ENCODE measurements at regions not wholly inside any gene's neighbourhood (a gene's known extent, or its start where the extent isn't known, plus 50 kb on each side); places are given as distances from the start of the nearest gene placed in this dataset.

GRCh38 chrX:10922835-10923234, 188.3 kb upstream of the HCCS start:
- TF ChIP-seq EZH2 (IDR thresholded peaks at IDR 0.05; ENCODE audit: borderline replicate concordance, low read length) (no peak), CTCF (IDR thresholded peaks at IDR 0.05; ENCODE audit: low read length) (no peak)
- Histone ChIP-seq H3K4me1 (ENCODE audit: insufficient read depth, low read length, severe bottlenecking) (no peaks in the 10 kb centered on the region), H3K79me2 (ENCODE audit: insufficient read depth, low read length) (no peaks in the 10 kb centered on the region), H3F3A (ENCODE audit: insufficient read depth, low read length) (no peaks in the 10 kb centered on the region), H3K27me3 (ENCODE audit: insufficient read depth, low read length) (no peaks in the 10 kb centered on the region), H2AFZ (ENCODE audit: low read length) (no peak overlapping the region), H3K4me3 (ENCODE audit: low read depth, low read length, poor library complexity, severe bottlenecking) (no peak overlapping the region), H3K4me2 (ENCODE audit: low read length) (no peak overlapping the region), H3K9me3 (ENCODE audit: low read length) (no peaks in the 10 kb centered on the region), H3K27ac (ENCODE audit: low read depth, low read length, poor library complexity, severe bottlenecking) (no peak overlapping the region), H3K9ac (ENCODE audit: low read length) (no peak overlapping the region), H3K36me3 (ENCODE audit: insufficient read depth, low read length) (no peaks in the 10 kb centered on the region), H4K20me1 (ENCODE audit: insufficient read depth, low read length) (no peaks in the 10 kb centered on the region), H3K9me2 (ENCODE audit: low read depth, low read length) (no peaks in the 10 kb centered on the region)

- H4K20me1 ChIP-seq (ENCODE audit: insufficient read depth, low read length) = no peaks in the 10 kb centered on the region
- no peaks in the 10 kb centered on the region for H3K79me2 ChIP-seq (ENCODE audit: insufficient read depth, low read length)
- no peak overlapping the region for H3K27ac ChIP-seq (ENCODE audit: low read depth, low read length, poor library complexity, severe bottlenecking)
- no peak overlapping the region for H3K4me2 ChIP-seq (ENCODE audit: low read length)
- no peak overlapping the region for H2AFZ ChIP-seq (ENCODE audit: low read length)
- no peaks in the 10 kb centered on the region for H3K4me1 ChIP-seq (ENCODE audit: insufficient read depth, low read length, severe bottlenecking)
- H3K36me3 ChIP-seq (ENCODE audit: insufficient read depth, low read length) = no peaks in the 10 kb centered on the region
- H3K27me3 ChIP-seq (ENCODE audit: insufficient read depth, low read length) = no peaks in the 10 kb centered on the region
- no peaks in the 10 kb centered on the region for H3F3A ChIP-seq (ENCODE audit: insufficient read depth, low read length)
- no peaks in the 10 kb centered on the region for H3K9me2 ChIP-seq (ENCODE audit: low read depth, low read length)
- no peaks in the 10 kb centered on the region for H3K9me3 ChIP-seq (ENCODE audit: low read length)
- H3K9ac ChIP-seq (ENCODE audit: low read length) = no peak overlapping the region
- H3K4me3 ChIP-seq (ENCODE audit: low read depth, low read length, poor library complexity, severe bottlenecking) = no peak overlapping the region
- TF ChIP-seq EZH2 (IDR thresholded peaks at IDR 0.05; ENCODE audit: borderline replicate concordance, low read length) = no peak
- no peak for TF ChIP-seq CTCF (IDR thresholded peaks at IDR 0.05; ENCODE audit: low read length)
Measured at GRCh38 chrX:10923466-10923865, 187.7 kb upstream of the HCCS start.

- H3K4me1 ChIP-seq (ENCODE audit: insufficient read depth, low read length, severe bottlenecking) = no peaks in the 10 kb centered on the region
- H3K36me3 ChIP-seq (ENCODE audit: insufficient read depth, low read length) = no peaks in the 10 kb centered on the region
- no peaks in the 10 kb centered on the region for H3F3A ChIP-seq (ENCODE audit: insufficient read depth, low read length)
- no peaks in the 10 kb centered on the region for H3K9me2 ChIP-seq (ENCODE audit: low read depth, low read length)
- H3K9me3 ChIP-seq (ENCODE audit: low read length) = no peaks in the 10 kb centered on the region
- H3K4me3 ChIP-seq (ENCODE audit: low read depth, low read length, poor library complexity, severe bottlenecking) = no peak overlapping the region
- no peak overlapping the region for H3K27ac ChIP-seq (ENCODE audit: low read depth, low read length, poor library complexity, severe bottlenecking)
- H3K9ac ChIP-seq (ENCODE audit: low read length) = no peak overlapping the region
- no peak overlapping the region for H2AFZ ChIP-seq (ENCODE audit: low read length)
- H4K20me1 ChIP-seq (ENCODE audit: insufficient read depth, low read length) = no peaks in the 10 kb centered on the region
- H3K79me2 ChIP-seq (ENCODE audit: insufficient read depth, low read length) = no peaks in the 10 kb centered on the region
- H3K27me3 ChIP-seq (ENCODE audit: insufficient read depth, low read length) = no peaks in the 10 kb centered on the region
- no peak for TF ChIP-seq CTCF (IDR thresholded peaks at IDR 0.05; ENCODE audit: low read length)
- TF ChIP-seq EZH2 (IDR thresholded peaks at IDR 0.05; ENCODE audit: borderline replicate concordance, low read length) = no peak
- no peak overlapping the region for H3K4me2 ChIP-seq (ENCODE audit: low read length)
Measured at GRCh38 chrX:10926404-10926803, 184.7 kb upstream of the HCCS start.
